IgD-negative memory B cell (primary cell): ENCODE measurements at regions not wholly inside any gene's neighbourhood (a gene's known extent, or its start where the extent isn't known, plus 50 kb on each side); places are given as distances from the start of the nearest gene placed in this dataset.
"Not testable (repeated sequence)": the region's sequence is repeated elsewhere in the genome, so short reads cannot be mapped to it uniquely, and the experiment has no call there.

Experiments
- H3K27ac Mint-ChIP-seq, 3 donors: one replicate each; pipeline ENCODE4 v1.8.0; 2020 to 2022; ENCODE audit warnings: mild to moderate bottlenecking in 3 of 3, mixed read lengths in 3 of 3, moderate library complexity in 1 of 3
- H3K27me3 Mint-ChIP-seq: one replicate; pipeline ENCODE4 v1.8.0; 2021; ENCODE audit warnings: mixed read lengths
- H3K36me3 Mint-ChIP-seq: one replicate; pipeline ENCODE4 v1.8.0; 2020; ENCODE audit warnings: mild to moderate bottlenecking, mixed read lengths
- H3K4me1 Mint-ChIP-seq, 3 donors: one replicate each; pipeline ENCODE4 v1.8.0; 2020 to 2022; ENCODE audit warnings: mixed read lengths in 3 of 3, mild to moderate bottlenecking in 1 of 3
- H3K4me3 Mint-ChIP-seq, 4 donors: one replicate each; pipeline ENCODE4 v1.8.0; 2020 to 2022; ENCODE audit warnings: mild to moderate bottlenecking in 4 of 4, mixed read lengths in 4 of 4, moderate library complexity in 3 of 4
- H3K9me3 Mint-ChIP-seq, 3 donors: one replicate each; pipeline ENCODE4 v1.8.0; 2020 to 2021; ENCODE audit warnings: mixed read lengths in 3 of 3, mild to moderate bottlenecking in 1 of 3

- H3K27ac Mint-ChIP-seq: no peak overlapping the region
- H3K36me3 Mint-ChIP-seq: peaks cover 12% of the 10 kb centered on the region
- H3K4me1 Mint-ChIP-seq: no peaks in the 10 kb centered on the region
- no peak overlapping the region for H3K4me3 Mint-ChIP-seq
- no peaks in the 10 kb centered on the region for H3K27me3 Mint-ChIP-seq
- peaks cover 0 to 4% (median 0%) of the 10 kb centered on the region in 3 donors for H3K9me3 Mint-ChIP-seq
Observed at GRCh38 chr14:105866841-105867321, 340.5 kb downstream of the TMEM121 start.

- H3K27ac Mint-ChIP-seq: no peak overlapping the region
- no peaks in the 10 kb centered on the region for H3K27me3 Mint-ChIP-seq
Observed at GRCh38 chr14:105867961-105868599, 341.7 kb downstream of the TMEM121 start.

GRCh38 chr14:105871590-105871989 is 345.2 kb downstream of the TMEM121 start:
- Mint-ChIP-seq H3K36me3 (no peaks in the 10 kb centered on the region), H3K4me1 (no peaks in the 10 kb centered on the region), H3K9me3 (no peaks in the 10 kb centered on the region), H3K27me3 (no peaks in the 10 kb centered on the region), H3K4me3 (peak overlapping the region in 1 of 4 donors; percentile 27), H3K27ac (no peak overlapping the region)

More at GRCh38 chr14:105867961-105868599, 341.7 kb downstream of the TMEM121 start:
- Mint-ChIP-seq H3K4me1 (no peaks in the 10 kb centered on the region), H3K9me3 (no peaks in the 10 kb centered on the region), H3K36me3 (peaks cover 6% of the 10 kb centered on the region), H3K4me3 (no peak overlapping the region)

DNA sequence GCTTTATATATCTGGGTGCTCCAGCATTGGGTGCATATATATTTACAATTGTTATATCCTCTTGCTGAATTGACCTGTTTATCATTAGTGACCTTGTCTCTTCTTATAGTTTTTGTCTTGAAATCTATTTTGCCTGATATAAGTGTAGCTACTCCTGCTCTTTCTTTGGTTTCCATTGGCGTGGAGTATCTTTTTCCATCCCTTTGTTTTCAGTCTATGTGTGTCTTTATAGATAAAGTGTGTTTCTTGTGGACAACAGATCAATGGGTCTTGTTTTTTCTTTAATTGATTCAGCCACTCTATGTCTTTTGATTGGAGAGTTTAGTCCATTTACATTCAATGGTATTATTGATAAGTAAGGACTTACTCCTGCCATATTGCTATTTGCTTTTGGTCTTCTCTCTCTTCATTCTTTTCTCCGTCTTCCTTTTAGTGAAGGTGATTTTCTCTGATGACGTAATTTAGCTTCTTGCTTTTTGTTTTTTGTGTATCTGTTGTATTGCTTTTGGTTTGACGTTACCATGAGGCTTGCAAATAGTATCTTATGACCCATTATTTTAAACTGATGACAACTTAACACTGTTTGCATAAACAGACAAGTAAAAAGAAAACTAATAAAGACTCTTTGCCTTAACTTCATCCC is 347.6 kb downstream of the TMEM121 start:
- no peaks in the 10 kb centered on the region for H3K36me3 Mint-ChIP-seq
- H3K4me3 Mint-ChIP-seq: peak overlapping the region in 1 of 4 donors; percentile 76
- peak overlapping the region in 1 of 3 donors; percentile 35 for H3K27ac Mint-ChIP-seq
- H3K9me3 Mint-ChIP-seq: no peaks in the 10 kb centered on the region
- H3K4me1 Mint-ChIP-seq: no peaks in the 10 kb centered on the region
- H3K27me3 Mint-ChIP-seq: no peaks in the 10 kb centered on the region

GRCh38 chr14:105876158-105876557 is 349.8 kb downstream of the TMEM121 start:
- H3K36me3 Mint-ChIP-seq: no peaks in the 10 kb centered on the region

DNA sequence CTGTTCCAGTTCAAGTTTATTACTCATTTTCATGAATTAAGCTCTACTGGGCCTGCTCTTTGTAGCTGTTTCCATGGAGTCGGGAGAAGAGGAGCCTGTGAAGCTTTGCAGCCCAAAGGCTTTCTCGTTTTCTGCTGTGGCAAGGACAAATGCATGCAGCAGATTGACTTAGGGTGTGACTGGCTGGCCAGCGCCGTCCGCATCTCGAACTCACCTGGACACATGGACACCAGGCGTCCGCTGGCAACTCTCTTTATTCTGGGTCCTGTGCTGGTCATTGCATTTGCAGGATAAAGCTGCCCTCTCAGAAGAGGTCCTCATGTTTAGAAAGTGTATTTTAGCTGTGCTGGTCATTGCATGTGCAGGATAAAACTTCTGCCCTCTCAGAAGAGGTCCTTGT is 350.4 kb downstream of the TMEM121 start:
- Mint-ChIP-seq H3K36me3 (no peaks in the 10 kb centered on the region), H3K4me3 (no peak overlapping the region), H3K4me1 (no peaks in the 10 kb centered on the region), H3K27ac (no peak overlapping the region), H3K27me3 (no peaks in the 10 kb centered on the region), H3K9me3 (no peaks in the 10 kb centered on the region)

More at GRCh38 chr14:105876158-105876557, 349.8 kb downstream of the TMEM121 start:
- Mint-ChIP-seq H3K27ac (peak overlapping the region in 1 of 3 donors; percentile 42), H3K4me3 (peak overlapping the region in 2 of 4 donors; percentile 41 to 82), H3K4me1 (no peaks in the 10 kb centered on the region), H3K27me3 (no peaks in the 10 kb centered on the region), H3K9me3 (no peaks in the 10 kb centered on the region)

GRCh38 chr14:105877645-105878044 is 351.3 kb downstream of the TMEM121 start:
- Mint-ChIP-seq H3K4me1 (no peaks in the 10 kb centered on the region), H3K9me3 (no peaks in the 10 kb centered on the region), H3K36me3 (no peaks in the 10 kb centered on the region), H3K4me3 (no peak overlapping the region), H3K27me3 (no peaks in the 10 kb centered on the region), H3K27ac (no peak overlapping the region)

DNA sequence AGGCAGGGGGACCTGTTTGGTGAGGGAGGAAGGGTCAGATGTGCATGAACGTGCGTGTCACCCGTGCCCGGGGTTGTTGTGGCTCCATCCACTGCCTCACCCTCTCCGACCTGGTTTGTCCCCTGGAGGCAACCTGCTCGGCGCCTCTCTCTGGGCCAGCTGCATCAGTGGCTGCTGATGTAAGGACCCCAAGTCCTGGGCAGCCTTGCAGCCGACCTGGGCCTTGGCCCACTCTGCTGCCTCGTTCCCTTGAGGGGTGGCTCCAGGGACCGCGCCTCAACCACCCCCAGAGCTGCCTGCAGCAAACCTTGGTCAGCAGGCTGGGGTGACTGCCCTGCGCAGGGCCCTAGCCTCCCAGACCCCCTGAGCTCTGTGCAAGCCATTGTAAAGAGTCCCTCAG is 351.7 kb downstream of the TMEM121 start:
- Mint-ChIP-seq H3K4me3 (no peak overlapping the region), H3K27ac (no peak overlapping the region), H3K36me3 (no peaks in the 10 kb centered on the region), H3K4me1 (no peaks in the 10 kb centered on the region), H3K9me3 (no peaks in the 10 kb centered on the region), H3K27me3 (no peaks in the 10 kb centered on the region)

DNA sequence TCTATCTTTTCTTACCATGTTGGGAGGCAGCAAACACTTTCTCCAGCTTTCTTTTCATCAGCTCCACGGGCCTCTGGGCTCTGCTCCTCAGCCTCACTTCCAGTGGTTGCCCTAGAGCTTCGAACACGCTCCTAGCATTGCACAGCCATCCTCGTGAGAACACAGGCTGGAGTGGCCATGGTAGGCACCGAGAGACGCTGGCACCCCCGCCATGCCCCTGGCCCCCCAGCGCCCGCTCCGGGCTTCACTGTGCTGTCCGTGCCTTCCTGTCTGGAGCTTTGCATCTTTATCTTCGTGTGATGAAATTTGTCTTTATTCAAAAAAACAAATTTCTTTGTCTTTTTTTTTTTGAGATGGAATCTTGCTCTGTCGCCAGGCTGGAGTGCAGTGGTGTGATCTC is 352.2 kb downstream of the TMEM121 start:
- no peaks in the 10 kb centered on the region for H3K4me1 Mint-ChIP-seq
- H3K27ac Mint-ChIP-seq: no peak overlapping the region
- H3K4me3 Mint-ChIP-seq: no peak overlapping the region
- no peaks in the 10 kb centered on the region for H3K9me3 Mint-ChIP-seq
- no peaks in the 10 kb centered on the region for H3K36me3 Mint-ChIP-seq
- no peaks in the 10 kb centered on the region for H3K27me3 Mint-ChIP-seq

- Mint-ChIP-seq H3K4me3 (peak overlapping the region in 1 of 4 donors; percentile 67), H3K27me3 (no peaks in the 10 kb centered on the region), H3K27ac (no peak overlapping the region), H3K4me1 (no peaks in the 10 kb centered on the region), H3K9me3 (no peaks in the 10 kb centered on the region), H3K36me3 (no peaks in the 10 kb centered on the region)
Observed at GRCh38 chr14:105879503-105879866, 353.1 kb downstream of the TMEM121 start.

DNA sequence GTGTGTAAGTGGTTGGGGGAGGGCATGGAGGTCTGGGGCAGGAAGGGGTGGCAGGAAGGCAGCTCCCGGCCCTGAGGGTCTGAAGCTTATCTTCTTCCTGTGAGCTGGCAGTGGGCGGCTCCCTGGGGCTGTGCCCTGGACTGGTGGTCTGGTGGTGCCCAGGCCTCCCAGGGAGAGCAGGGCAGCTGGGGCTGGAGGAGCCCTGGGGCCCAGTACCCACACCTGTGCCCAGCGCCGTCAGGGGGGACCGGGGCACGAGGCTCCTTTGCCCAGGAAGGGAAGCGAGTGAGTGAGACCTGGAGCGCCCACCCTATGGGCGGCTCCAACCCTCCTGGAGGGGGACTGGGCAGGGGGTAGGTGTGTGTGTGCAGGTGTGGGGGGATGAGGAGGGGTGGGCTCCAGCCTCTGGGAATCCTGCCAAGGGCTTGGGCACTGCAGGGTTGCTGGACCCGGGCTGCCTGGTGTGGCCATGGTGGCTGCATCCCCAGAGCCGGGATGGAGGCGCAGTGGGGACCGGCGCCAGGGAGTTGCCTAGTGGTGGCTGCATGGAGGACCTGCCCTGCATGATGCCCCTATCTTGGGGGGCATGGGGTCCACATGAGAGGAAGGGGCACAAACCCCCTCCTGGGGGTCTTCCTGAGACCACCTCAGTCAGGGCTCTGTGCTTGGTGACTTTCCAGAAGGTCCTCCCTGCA is 353.6 kb downstream of the TMEM121 start:
- no peaks in the 10 kb centered on the region for H3K4me1 Mint-ChIP-seq
- H3K36me3 Mint-ChIP-seq: no peaks in the 10 kb centered on the region
- H3K27me3 Mint-ChIP-seq: no peaks in the 10 kb centered on the region
- no peak overlapping the region for H3K27ac Mint-ChIP-seq
- H3K9me3 Mint-ChIP-seq: no peaks in the 10 kb centered on the region
- peak overlapping the region in 1 of 4 donors; percentile 67 for H3K4me3 Mint-ChIP-seq

DNA sequence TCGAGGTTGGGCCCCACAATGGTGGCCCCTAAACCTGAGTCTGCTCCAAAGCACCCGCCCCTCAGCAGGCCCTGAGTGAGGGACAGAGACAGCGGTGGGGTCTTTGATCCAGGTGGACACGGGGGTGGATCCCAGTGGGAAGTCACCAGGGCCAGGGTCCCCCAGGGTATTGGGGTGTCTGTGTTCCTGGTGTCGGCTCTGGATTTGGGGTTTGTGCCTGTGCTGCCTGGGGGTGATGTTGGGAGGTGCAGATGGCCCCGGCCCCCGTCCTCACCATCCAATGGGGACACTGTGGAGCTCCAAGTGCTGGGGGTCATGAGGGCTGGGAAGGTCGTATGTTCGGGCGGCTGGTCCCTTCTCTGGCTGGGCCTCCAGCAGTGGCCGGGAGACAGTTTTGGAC is 354.2 kb downstream of the TMEM121 start:
- H3K27me3 Mint-ChIP-seq: no peaks in the 10 kb centered on the region
- H3K36me3 Mint-ChIP-seq: no peaks in the 10 kb centered on the region
- H3K27ac Mint-ChIP-seq: no peak overlapping the region
- H3K9me3 Mint-ChIP-seq: no peaks in the 10 kb centered on the region
- no peak overlapping the region for H3K4me3 Mint-ChIP-seq
- no peaks in the 10 kb centered on the region for H3K4me1 Mint-ChIP-seq

DNA sequence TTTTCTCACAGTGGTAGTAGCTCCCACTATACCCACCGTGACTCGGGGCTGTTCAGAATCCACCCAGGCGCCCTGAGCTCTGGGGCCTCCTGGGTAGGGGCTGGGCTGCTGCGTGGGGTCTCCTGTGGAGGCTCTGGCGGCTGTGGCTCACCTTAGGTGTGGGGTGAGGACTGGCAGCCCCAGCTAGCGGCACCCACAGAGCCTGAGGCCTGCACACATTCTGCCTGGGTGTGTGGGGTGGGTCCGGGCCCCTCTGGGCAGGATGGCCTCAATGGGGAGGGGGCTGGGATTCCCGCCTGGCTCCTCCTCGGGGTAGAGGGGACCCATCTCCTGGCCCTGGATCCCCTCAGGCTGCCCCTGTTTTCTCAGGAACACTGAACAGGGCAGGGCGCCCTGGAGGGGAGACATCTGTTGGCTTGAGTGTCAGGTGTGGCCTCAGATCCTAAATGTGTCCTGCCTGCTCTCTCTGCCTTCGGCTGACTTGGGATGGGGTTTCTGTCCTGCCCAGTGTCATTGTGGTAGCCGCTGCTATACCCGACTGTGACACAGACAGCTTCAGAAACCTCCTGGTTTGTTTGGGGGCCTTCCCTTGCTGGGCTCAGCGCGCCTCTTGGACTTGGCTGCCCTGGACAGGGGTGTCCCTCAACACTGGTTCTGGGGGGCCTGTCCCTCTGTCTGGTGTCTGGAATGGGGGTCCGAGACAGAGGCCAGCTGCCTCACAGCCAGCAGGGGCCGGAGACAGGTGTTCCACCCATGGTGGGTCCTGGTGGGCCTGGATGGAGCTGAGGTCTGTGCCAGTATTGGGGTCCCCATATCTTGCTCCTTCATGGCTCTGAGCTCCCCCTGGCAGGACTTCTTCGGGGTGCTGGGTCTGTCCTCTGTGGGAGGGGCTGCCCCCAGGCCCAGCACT is 354.9 kb downstream of the TMEM121 start:
- Mint-ChIP-seq H3K36me3 (no peaks in the 10 kb centered on the region), H3K27me3 (no peaks in the 10 kb centered on the region), H3K4me3 (peak overlapping the region in 1 of 4 donors; percentile 27), H3K27ac (no peak overlapping the region), H3K9me3 (no peaks in the 10 kb centered on the region), H3K4me1 (no peaks in the 10 kb centered on the region)

GRCh38 chr14:105882011-105882410 is 355.6 kb downstream of the TMEM121 start:
- H3K4me1 Mint-ChIP-seq, H3K36me3 Mint-ChIP-seq, H3K27ac Mint-ChIP-seq, H3K27me3 Mint-ChIP-seq, H3K9me3 Mint-ChIP-seq: not testable (repeated sequence)
- H3K4me3 Mint-ChIP-seq: peak overlapping the region in 2 of 4 donors; percentile 16 to 27

DNA sequence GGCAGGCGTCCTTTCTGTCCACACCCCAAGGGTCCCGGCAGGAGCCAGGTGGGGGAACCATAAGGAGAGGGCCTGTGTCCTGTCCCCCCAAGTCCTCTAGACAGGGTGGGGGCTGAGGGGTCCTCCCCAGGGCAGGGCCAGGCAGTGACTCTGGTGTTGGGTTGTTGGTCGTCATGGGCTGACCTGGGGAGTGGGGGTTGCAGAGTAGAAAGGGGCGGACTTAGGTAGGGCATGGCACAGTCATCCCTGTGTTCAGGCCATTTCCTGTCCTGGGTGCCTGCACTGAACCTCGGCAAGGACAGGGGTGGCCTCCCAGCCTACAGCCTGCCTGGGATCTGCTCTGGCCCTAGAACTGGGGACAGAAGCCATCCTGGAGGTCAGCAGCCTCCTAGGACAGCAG is 356.2 kb downstream of the TMEM121 start:
- no peaks in the 10 kb centered on the region for H3K27me3 Mint-ChIP-seq
- no peaks in the 10 kb centered on the region for H3K36me3 Mint-ChIP-seq
- H3K9me3 Mint-ChIP-seq: no peaks in the 10 kb centered on the region
- H3K27ac Mint-ChIP-seq: peak overlapping the region in 1 of 3 donors; percentile 71
- peak overlapping the region in 1 of 4 donors; percentile 25 for H3K4me3 Mint-ChIP-seq
- H3K4me1 Mint-ChIP-seq: no peaks in the 10 kb centered on the region
